Liver (tissue), 8 donors: ENCODE measurements at regions not wholly inside any gene's neighbourhood (a gene's known extent, or its start where the extent isn't known, plus 50 kb on each side); places are given as distances from the start of the nearest gene placed in this dataset.

ENCODE experiments used
- DNase-seq: peaks from one replicate; pipeline ENCODE4 v3.0.0-alpha.2; 2017; ENCODE audit warnings: low spot score
- H3K27ac ChIP-seq, 2 donors: one replicate each; pipeline ENCODE4 v1.7.0; 2013; ENCODE audit warnings: inconsistent platforms in 2 of 2, low read length in 2 of 2, control low read depth in 1 of 2, low read depth in 1 of 2, mild to moderate bottlenecking in 1 of 2
- H3K27me3 ChIP-seq, 4 donors: one replicate each; pipeline versions ENCODE4 v1.6.1 to v1.7.0; 2013; ENCODE audit warnings: low read length in 3 of 4, inconsistent platforms in 1 of 4, mild to moderate bottlenecking in 1 of 4, moderate library complexity in 1 of 4; ENCODE audit not compliant: control insufficient read depth in 4 of 4, insufficient read depth in 4 of 4
- H3K36me3 ChIP-seq, 4 donors: one replicate each; pipeline versions ENCODE4 v1.6.1 to v1.7.0; 2013; ENCODE audit warnings: low read length in 3 of 4, mild to moderate bottlenecking in 3 of 4, low read depth in 1 of 4, moderate library complexity in 1 of 4; ENCODE audit not compliant: control insufficient read depth in 4 of 4, insufficient read depth in 3 of 4
- H3K4me1 ChIP-seq, 4 donors: one replicate each; pipeline versions ENCODE4 v1.6.1 to v1.7.0; 2013; ENCODE audit warnings: low read length in 3 of 4, mild to moderate bottlenecking in 3 of 4, moderate library complexity in 1 of 4; ENCODE audit not compliant: control insufficient read depth in 4 of 4, insufficient read depth in 4 of 4
- H3K4me3 ChIP-seq, 3 donors: one replicate each; pipeline versions ENCODE4 v1.6.1 to v1.7.0; 2013; ENCODE audit warnings: low read length in 3 of 3, control low read depth in 1 of 3, low read depth in 1 of 3, mild to moderate bottlenecking in 1 of 3
- H3K9ac ChIP-seq, 2 donors: one replicate each; pipeline ENCODE4 v1.7.0; 2013; ENCODE audit warnings: low read length in 2 of 2, mild to moderate bottlenecking in 2 of 2, moderate library complexity in 2 of 2, control low read depth in 1 of 2, low read depth in 1 of 2
- H3K9me3 ChIP-seq, 4 donors: one replicate each; pipeline versions ENCODE4 v1.6.1 to v1.7.0; 2013; ENCODE audit warnings: low read length in 3 of 4; ENCODE audit not compliant: control insufficient read depth in 4 of 4
- ATF3 ChIP-seq: IDR thresholded peaks from 2 replicates; pipeline ENCODE4 v1.6.1; 2016; ENCODE audit warnings: antibody characterized with exemption
- CTCF ChIP-seq: fragments of 150-350 bp; IDR thresholded peaks from 2 replicates; pipeline ENCODE4 v1.5.1; 2017; ENCODE audit warnings: improper control_type of control experiment, low read depth, low read length; ENCODE audit not compliant: missing input control
- EGR1 ChIP-seq, 2 donors: IDR thresholded peaks; 2 replicates each; pipeline ENCODE4 v1.6.1; 2016 to 2018; ENCODE audit warnings: antibody characterized with exemption in 2 of 2, low read depth in 2 of 2
- FOXA1 ChIP-seq: IDR thresholded peaks from 2 replicates; pipeline ENCODE4 v1.6.1; 2016; ENCODE audit warnings: antibody characterized with exemption
- FOXA2 ChIP-seq: IDR thresholded peaks from 2 replicates; pipeline ENCODE4 v1.6.1; 2016; ENCODE audit warnings: antibody characterized with exemption
- GABPA ChIP-seq, 2 donors: IDR thresholded peaks in 1 of 2; conservative IDR thresholded peaks in 1 of 2; 2 replicates each; pipeline ENCODE4 v1.6.1; 2016; ENCODE audit warnings: antibody characterized with exemption in 2 of 2, mild to moderate bottlenecking in 1 of 2, moderate library complexity in 1 of 2
- HNF4A ChIP-seq, 2 donors: conservative IDR thresholded peaks; 2 replicates each; pipeline ENCODE4 v1.6.1; 2016; ENCODE audit warnings: antibody characterized with exemption in 2 of 2, mild to moderate bottlenecking in 2 of 2
- HNF4G ChIP-seq: IDR thresholded peaks from 2 replicates; pipeline ENCODE4 v1.6.1; 2016; ENCODE audit warnings: antibody characterized with exemption
- JUND ChIP-seq, 2 donors: IDR thresholded peaks; 2 replicates each; pipeline ENCODE4 v1.6.1; 2016; ENCODE audit warnings: antibody characterized with exemption in 2 of 2
- MAX ChIP-seq: IDR thresholded peaks from 2 replicates; pipeline ENCODE4 v1.6.1; 2016; ENCODE audit warnings: antibody characterized with exemption
- NR2F2 ChIP-seq: IDR thresholded peaks from 2 replicates; pipeline ENCODE4 v1.6.1; 2016; ENCODE audit warnings: antibody characterized with exemption
- RAD21 ChIP-seq, 2 donors: IDR thresholded peaks; 2 replicates each; pipeline ENCODE4 v1.6.1; 2016; ENCODE audit warnings: antibody characterized with exemption in 2 of 2, mild to moderate bottlenecking in 2 of 2
- REST ChIP-seq: IDR thresholded peaks from 2 replicates; pipeline ENCODE4 v1.6.1; 2016; ENCODE audit warnings: antibody characterized with exemption, mild to moderate bottlenecking
- RXRA ChIP-seq, 2 donors: IDR thresholded peaks; 2 replicates each; pipeline ENCODE4 v1.6.1; 2017 to 2018; ENCODE audit warnings: antibody characterized with exemption in 2 of 2, mild to moderate bottlenecking in 1 of 2
- SP1 ChIP-seq: IDR thresholded peaks from 2 replicates; pipeline ENCODE4 v1.6.1; 2018; ENCODE audit warnings: antibody characterized with exemption, mild to moderate bottlenecking
- TAF1 ChIP-seq: conservative IDR thresholded peaks from 2 replicates; pipeline ENCODE4 v1.6.1; 2016; ENCODE audit warnings: antibody characterized with exemption, mild to moderate bottlenecking
- YY1 ChIP-seq: IDR thresholded peaks from 2 replicates; pipeline ENCODE4 v1.6.1; 2016; ENCODE audit warnings: antibody characterized with exemption, mild to moderate bottlenecking
- ZBTB33 ChIP-seq: IDR thresholded peaks from 2 replicates; pipeline ENCODE4 v1.6.1; 2016; ENCODE audit warnings: antibody characterized with exemption
- WGBS: extraction: QIAGEN DNeasy Blood & Tissue Kit; methylation state at CpG from one replicate; pipeline ENCODE4 v1.1.7; 2013; 5-methylcytosine and 5-hydroxymethylcytosine counted together
- donor health status: healthy.
- donor health status: healthy.
- donor health status: healthy.
- donor health status: healthy.
- donor health status: healthy.

GRCh38 chr4:32745351-32745750 lies 2025.2 kb downstream of the PCDH7 start (continued):
- no peak for TF ChIP-seq JUND (IDR thresholded peaks at IDR 0.05)
- no peak for TF ChIP-seq MAX
- TF ChIP-seq SP1: no peak

- Histone ChIP-seq H3K4me1 (no peaks in the 10 kb centered on the region), H3K27ac (no peak overlapping the region), H3K9ac (no peak overlapping the region), H3K27me3 (no peaks in the 10 kb centered on the region), H3K36me3 (no peaks in the 10 kb centered on the region), H3K4me3 (no peak overlapping the region), H3K9me3 (no peaks in the 10 kb centered on the region)
- no peak for DNase-seq
- WGBS: 94% methylated on average over 13 of the region's 13 CpGs
- TF ChIP-seq NR2F2 (no peak), EGR1 (IDR thresholded peaks at IDR 0.05; ENCODE audit: low read depth in 2 of 2) (no peak), FOXA2 (no peak), RAD21 (IDR thresholded peaks at IDR 0.05) (no peak), ZBTB33 (no peak), FOXA1 (no peak), HNF4G (no peak), RXRA (IDR thresholded peaks at IDR 0.05) (no peak), MAX (no peak), SP1 (no peak), CTCF (no peak), JUND (IDR thresholded peaks at IDR 0.05) (no peak), HNF4A (conservative IDR thresholded peaks at IDR 0.05) (no peak), ATF3 (no peak), GABPA (IDR thresholded peaks at IDR 0.05 in 1 of 2, conservative IDR thresholded peaks at IDR 0.05 in 1 of 2) (no peak), REST (no peak), YY1 (no peak), TAF1 (no peak)
Measured at GRCh38 chr4:32748061-32748460, 2027.9 kb downstream of the PCDH7 start.
